ENCODE measurements at regions not wholly inside any gene's neighbourhood (a gene's known extent, or its start where the extent isn't known, plus 50 kb on each side); places are given as distances from the start of the nearest gene placed in this dataset.

GRCh38 chr1:239025223-239025622 is 361.1 kb upstream of the CHRM3 start:
- no peak for FAIRE-seq
- DNase-seq (ENCODE audit: insufficient read length, low spot score): no peak

DNA sequence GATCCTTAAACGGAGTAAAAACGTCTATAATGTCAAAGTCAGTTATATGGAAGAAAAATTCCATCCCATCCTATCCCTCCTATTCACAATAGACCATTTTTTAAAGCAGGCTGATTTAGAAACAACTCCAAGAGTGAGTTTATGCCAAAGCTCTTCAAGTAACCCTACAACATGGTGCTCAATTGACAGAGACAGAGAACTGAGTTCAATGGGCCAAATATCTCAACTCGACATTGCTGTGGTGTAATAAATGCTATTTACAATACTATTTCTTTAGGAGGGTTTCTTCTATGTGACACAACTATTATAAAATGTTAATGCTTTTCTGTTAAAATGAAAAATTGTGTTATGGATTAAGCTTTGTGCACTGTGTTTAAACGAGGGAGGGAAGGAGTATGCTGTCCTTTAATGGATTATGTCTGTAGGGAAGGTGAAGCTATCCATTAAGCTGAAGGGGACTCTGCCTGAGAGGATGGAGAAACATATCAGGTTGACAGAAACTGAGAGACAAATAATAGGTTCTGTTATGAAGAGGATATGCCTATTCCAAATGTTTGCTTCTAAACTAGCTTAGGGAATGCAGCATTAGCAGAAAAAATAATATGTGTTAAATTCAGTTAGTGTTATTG is 362.5 kb upstream of the CHRM3 start:
- FAIRE-seq (no peak), DNase-seq (ENCODE audit: insufficient read length, low spot score) (no peak)

- DNase-seq (ENCODE audit: insufficient read length, low spot score) (no peak), FAIRE-seq (no peak)
Observed at GRCh38 chr1:239016337-239016736, 370.0 kb upstream of the CHRM3 start.

GRCh38 chr1:239011382-239011781 is 375.0 kb upstream of the CHRM3 start:
- DNase-seq (ENCODE audit: insufficient read length, low spot score) (no peak), FAIRE-seq (no peak)

- DNase-seq (ENCODE audit: insufficient read length, low spot score) (no peak), FAIRE-seq (no peak)
Observed at GRCh38 chr1:239008568-239008967, 377.8 kb upstream of the CHRM3 start.

DNA sequence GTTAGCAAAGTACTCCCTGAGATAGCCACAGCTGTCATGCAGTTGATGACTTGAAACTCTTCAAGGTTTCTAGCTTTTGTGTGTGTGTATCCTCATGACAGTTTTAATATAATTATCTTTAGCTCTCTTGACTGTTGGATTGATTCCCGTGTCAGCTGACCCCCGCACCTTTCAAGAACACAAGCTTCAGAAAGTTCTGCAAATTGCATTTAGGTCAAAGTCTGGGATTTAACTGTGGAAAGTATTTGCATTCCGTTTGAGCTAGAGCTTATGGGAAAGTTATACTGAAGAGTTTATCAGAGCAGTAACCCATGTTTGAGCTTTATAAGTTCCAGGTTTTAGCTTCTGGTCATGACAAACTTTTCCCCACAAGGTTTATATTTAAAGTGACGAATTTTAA is 380.1 kb upstream of the CHRM3 start:
- no peak for DNase-seq (ENCODE audit: insufficient read length, low spot score)
- FAIRE-seq: no peak

DNA sequence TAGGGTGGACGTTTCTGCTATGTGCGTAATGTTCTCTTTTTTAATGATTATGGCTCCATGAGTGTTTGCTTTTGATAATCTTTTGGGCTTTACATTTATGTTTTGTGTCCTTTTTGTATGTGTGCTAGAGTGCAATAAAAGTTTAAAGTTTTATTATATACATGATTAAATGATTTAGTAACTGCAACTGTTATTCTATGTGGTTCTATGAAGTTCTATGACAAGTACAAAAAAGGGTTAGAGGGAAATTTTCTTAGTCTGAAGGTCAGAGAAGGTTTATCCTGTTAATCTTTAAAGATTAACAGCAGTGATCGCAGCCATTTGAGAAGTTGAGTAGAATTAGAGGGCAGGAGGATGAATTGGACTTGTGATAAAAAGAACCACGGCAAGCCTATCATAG is 386.4 kb upstream of the CHRM3 start:
- no peak for FAIRE-seq
- no peak for DNase-seq (ENCODE audit: insufficient read length, low spot score)

- no peak for FAIRE-seq
- DNase-seq (ENCODE audit: insufficient read length, low spot score): no peak
Observed at GRCh38 chr1:238998577-238998976, 387.8 kb upstream of the CHRM3 start.

GRCh38 chr1:238991765-238992495 is 394.4 kb upstream of the CHRM3 start:
- DNase-seq (ENCODE audit: insufficient read length, low spot score) (no peak), FAIRE-seq (no peak)

DNA sequence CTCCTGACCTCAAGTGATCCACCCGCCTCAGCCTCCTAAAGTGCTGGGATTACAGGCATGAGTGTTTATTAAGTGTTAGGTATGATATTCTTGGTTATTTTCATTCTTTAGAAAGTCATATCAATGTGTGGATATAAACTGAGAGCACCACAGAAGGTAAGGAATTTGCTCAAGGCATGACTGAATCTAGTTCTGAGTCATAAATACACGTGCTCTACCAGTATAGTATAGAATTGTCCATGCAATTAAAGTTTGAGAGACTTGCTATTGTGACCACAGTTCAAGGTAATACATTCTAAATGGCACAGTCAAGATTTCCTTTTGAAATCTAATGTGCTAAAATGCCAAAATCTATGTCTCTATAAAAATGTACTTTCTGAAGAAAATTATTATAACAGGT is 401.1 kb upstream of the CHRM3 start:
- no peak for FAIRE-seq
- no peak for DNase-seq (ENCODE audit: insufficient read length, low spot score)

- DNase-seq (ENCODE audit: insufficient read length, low spot score) (no peak), FAIRE-seq (no peak)
Observed at GRCh38 chr1:238982736-238983135, 403.6 kb upstream of the CHRM3 start.

DNA sequence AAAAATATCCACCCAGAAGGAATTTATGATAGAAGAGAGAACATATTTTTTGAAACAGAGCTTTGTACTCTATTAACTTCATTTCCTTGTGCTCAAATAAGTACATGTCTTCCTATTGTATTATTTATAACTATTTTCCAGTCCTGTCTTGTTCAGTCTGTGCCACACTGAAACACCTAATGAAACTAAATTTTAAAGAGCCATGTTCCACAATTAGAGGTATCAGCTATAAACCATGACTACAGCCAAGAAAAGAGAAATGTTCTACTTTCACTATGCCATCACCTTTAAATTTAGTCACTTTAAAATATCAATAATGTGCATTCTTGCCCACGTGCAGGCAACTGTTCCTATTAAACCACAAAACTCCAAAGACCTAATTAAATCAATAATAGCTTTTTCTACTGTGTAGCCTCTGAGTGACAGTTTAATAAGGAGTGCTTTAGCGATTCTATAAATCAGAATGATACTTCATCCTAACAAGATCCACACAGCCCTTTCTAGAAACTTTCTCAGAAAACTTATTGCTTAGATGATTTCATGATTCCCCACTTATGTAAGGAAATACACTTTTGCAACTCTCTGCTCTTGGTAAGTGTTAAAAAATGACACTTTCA is 404.9 kb upstream of the CHRM3 start:
- DNase-seq (ENCODE audit: insufficient read length, low spot score): no peak
- FAIRE-seq: no peak

DNA sequence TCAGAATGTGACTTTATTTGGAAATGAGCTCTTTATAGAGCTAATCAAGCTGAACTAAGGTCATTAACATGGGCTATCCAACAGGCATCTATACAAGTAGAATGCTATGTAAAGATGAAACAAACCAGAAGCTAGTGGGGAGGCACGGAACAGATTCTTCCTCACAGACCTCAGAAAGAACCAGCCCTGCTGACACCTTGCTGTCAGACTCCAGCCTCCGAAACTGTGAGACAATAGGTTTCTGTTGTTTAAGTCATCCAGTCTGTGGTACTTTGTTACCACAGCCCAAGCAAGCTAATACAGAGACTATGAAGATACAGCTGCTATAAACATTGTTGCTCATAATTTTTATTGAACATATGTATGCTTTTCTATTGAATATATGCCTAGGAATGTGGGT is 406.3 kb upstream of the CHRM3 start:
- no peak for DNase-seq (ENCODE audit: insufficient read length, low spot score)

GRCh38 chr1:238964631-238965030 is 421.7 kb upstream of the CHRM3 start:
- FAIRE-seq: no peak
- DNase-seq (ENCODE audit: insufficient read length, low spot score): no peak

More for the DNA sequence above, 406.3 kb upstream of the CHRM3 start:
- no peak for FAIRE-seq

GRCh38 chr1:238962941-238963340 is 423.4 kb upstream of the CHRM3 start:
- FAIRE-seq (no peak), DNase-seq (ENCODE audit: insufficient read length, low spot score) (no peak)

DNA sequence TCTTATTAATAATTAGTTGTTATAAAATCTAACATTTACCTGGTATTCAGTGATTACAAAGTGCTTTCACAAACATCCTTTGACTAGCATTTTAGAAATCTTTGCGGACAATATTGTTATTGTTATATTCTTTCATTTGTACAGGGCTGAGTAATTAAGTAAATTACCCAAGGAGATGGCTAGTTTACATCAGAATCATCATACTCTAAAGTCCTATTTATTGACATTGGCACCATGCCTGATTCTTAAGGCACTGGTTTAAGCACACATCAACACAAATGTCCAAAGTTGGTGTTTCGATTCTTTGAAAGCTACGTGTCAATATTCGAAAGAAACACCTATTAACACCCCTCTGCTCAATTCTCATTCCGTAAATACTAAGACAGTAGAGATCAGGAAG is 424.6 kb upstream of the CHRM3 start:
- no peak for DNase-seq (ENCODE audit: insufficient read length, low spot score)
- no peak for FAIRE-seq

- DNase-seq (ENCODE audit: insufficient read length, low spot score): no peak
- no peak for FAIRE-seq
Observed at GRCh38 chr1:238960071-238960470, 426.3 kb upstream of the CHRM3 start.

DNA sequence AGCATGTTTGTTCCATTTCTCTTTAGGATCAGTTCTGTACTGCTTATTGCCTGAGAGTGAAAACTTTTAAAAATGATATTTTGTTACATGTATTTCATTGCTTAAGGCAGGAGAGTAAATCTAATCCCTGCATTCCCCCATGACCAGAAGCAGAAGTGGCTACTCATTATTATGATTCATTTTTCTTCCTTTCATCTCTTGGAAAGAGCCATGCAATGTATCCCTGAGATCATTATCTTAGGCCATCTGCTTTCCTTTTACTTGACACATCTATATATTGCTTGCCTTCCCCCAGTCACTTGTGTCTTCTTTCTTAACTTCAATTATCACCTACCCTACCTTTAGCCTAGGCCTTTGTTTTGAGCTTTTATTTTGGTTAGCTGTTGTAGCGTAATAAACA is 430.4 kb upstream of the CHRM3 start:
- FAIRE-seq (no peak), DNase-seq (ENCODE audit: insufficient read length, low spot score) (no peak)

DNA sequence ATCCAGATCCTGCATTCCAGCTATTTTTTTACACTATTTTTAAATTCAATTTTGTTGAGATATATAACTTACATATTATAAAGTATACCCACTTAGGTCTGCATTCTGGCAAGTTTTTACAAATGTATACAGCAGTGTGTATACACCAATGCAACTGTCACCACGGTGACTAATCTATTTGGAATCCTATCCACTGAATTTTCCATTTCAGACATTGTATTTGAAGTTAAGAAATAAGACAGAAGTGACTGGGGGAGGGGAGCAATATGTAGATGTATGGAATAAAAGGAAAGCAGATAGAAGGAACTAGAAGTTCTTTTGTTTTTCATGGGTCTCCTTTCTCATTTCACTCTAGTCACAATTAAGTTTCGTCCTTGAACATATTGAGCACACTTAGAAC is 431.5 kb upstream of the CHRM3 start:
- FAIRE-seq (no peak), DNase-seq (ENCODE audit: insufficient read length, low spot score) (no peak)

GRCh38 chr1:238953448-238954010 is 432.8 kb upstream of the CHRM3 start:
- FAIRE-seq (no peak), DNase-seq (ENCODE audit: insufficient read length, low spot score) (no peak)

DNA sequence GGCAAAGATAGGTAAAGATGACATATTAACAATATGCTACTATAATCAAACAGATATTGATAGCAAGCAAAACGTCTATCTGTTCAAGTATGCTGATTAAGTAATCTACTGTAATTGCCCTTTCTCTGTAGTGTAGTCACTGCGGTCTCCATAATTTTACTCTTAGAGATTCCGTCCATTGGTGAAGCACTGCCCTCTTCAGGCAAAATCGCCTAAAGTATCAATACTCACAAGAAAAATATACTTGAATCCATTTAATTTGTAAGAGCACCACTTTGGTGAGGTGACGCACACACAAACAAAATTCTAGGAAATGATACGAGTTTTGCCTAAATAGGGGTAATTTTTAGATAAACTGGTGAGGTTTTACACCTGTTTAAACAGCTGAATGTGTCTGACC is 434.6 kb upstream of the CHRM3 start:
- no peak for DNase-seq (ENCODE audit: insufficient read length, low spot score)
- FAIRE-seq: no peak

- no peak for FAIRE-seq
- no peak for DNase-seq (ENCODE audit: insufficient read length, low spot score)
Observed at GRCh38 chr1:238950784-238951183, 435.6 kb upstream of the CHRM3 start.
